HG03097 (cell line): ENCODE measurements at regions not wholly inside any gene's neighbourhood (a gene's known extent, or its start where the extent isn't known, plus 50 kb on each side); places are given as distances from the start of the nearest gene placed in this dataset.
"Not testable (repeated sequence)": the region's sequence is repeated elsewhere in the genome, so short reads cannot be mapped to it uniquely, and the experiment has no call there.

Source experiments
- ATAC-seq: cut with Tn5 transposase; IDR thresholded peaks from one replicate; pipeline ENCODE4 v1.9.1; 2021; ENCODE audit not compliant: unreplicated experiment, low FRiP score

DNA sequence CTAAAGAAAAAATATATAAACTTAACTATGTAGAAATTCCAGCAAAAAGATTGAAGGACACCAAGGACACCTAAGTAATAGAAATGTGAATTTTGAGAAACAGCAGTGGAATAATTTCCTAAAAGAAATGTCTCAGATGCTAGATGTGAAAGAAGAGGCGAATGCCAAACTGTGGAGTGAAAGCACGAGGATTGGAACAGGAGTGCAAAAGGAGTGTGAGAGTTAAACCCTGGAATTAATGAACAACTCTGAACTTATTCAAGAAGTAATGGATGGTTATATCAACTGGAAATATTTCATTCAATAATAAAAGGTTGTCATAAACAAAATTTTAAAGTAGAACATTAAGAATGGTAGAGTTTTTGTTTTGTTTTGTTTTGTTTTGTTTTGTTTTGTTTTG is 78.5 kb upstream of the SGIP1 start:
- ATAC-seq, result no peak

DNA sequence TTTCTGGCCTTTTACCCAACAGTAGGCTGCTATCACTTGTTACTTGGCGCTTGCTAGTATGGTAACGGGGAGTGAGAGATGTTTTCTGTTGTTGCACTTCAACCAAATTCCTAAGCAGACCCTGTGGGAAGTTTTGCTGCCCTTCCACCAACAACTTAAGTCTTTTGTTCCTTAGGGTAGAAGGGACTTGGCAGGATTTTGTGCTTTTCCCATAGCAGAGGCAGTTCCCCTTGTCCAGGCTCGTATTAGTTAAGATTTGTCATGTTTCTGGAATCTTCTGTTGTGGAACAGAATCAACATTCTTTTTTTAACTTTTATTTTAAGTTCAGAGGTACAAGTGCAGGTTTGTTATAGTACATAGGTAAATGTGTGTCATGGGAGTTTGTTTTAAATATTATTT is 73.2 kb upstream of the SGIP1 start:
- no peak for ATAC-seq

DNA sequence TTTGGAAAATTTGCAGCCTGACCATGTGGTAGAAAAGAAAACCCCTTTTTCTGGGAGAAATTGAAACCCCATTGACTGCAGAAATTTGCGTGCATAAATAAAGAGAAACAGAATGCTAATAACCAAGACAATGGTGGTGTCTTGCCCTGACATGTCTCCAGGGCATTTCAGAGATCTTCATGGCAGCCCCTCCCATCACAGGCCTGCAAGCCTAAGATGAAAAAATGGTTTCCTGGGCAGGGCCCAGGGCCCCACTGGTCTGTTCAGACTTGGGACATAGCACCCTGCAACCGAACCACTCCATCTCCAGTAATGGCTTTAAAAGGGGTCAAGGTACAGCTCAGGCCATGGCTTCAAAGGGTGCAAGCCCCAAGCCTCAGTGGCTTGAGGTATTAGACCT is 71.6 kb upstream of the SGIP1 start:
- no peak for ATAC-seq

DNA sequence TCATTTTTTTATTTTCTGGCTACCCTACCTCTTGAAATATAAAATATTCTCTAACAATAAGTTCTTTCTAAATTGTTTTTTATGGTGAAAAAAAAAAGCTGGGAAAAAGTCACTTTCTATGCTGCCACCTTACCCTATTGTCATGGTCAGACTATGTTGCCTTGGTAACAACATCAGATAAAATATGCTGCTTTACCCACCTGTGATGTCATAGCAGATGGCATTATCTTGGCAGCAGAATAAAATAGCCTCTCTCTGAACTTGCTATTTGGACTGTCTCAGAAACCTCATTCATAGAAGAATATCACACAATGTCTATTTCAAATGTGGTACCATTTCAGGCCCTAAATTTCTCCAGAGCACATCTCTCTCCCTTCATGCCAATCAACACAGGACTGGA is 69.6 kb upstream of the SGIP1 start:
- no peak for ATAC-seq

DNA sequence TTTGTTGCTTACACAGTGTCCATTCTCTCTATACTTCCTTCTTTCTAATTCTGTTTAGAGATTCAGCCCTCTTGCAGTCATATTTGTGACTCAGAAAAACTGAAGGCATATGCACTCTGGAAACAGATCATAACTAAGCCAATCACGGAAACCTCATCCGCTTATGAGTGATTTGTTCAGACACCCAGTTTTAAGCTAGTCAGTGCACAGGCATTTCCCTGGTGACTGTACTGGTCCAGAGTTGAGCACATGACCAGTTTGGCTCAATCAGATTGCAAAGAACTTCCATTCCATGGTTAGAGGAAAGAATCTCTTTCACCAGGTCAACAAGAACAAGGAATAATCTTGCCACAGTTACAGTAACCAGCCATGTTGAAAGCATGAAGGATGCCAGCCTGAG is 69.2 kb upstream of the SGIP1 start:
- ATAC-seq, result no peak

DNA sequence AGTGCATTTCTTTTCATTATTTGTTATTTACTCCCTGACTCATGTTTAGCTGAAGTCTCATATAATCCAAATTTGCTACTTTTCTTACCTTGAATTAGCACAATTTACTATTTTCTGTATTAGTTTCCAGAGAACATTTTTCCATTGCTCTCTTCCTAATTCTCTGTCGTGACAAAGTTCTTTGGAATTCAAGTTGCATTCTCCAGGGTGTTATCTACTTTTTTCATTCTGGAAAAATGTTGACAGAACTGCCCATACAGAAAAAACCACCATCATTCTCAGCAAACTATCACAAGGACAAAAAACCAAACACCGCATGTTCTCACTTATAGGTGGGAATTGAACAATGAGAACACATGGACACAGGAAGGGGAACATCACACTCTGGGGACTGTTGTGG is 67.3 kb upstream of the SGIP1 start:
- not testable (repeated sequence) for ATAC-seq

DNA sequence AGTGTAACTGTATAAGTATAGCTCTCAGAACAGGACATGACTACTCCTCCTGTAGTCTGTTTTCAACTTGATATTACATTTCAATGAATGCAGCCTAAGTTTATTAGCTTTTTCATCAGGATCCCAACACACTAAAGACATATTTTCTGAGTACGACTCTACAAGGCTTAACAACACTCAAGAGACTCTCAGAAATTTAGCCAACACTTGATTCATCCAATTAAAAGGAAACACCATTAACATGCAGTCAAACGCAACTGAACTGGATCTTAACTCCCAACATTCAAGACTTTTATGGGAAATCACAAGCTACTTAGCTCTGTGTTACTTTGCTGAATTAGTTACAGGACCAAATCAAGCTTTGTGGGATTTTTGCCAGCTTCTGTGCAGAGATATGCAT is 65.2 kb upstream of the SGIP1 start:
- no peak for ATAC-seq

DNA sequence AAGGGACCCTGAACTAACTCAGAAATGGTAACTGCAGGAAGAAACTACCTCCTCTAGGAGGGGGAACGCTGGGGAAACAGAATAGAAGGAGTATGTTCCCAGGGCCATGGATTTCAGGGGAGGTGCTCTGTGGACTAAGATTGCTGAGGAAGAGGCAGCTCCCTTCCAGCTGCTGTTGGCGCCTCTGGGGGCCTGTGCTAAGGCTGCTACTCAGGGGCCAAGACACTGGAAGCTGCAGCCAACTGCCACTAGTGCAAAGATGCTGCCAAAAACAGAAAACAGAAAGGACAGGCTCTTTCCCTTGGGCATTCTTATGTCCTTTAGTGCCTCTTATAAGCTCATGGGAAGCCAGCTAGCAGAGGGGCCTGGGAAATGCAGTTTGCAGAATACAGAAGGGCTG is 58.0 kb upstream of the SGIP1 start:
- no peak for ATAC-seq

DNA sequence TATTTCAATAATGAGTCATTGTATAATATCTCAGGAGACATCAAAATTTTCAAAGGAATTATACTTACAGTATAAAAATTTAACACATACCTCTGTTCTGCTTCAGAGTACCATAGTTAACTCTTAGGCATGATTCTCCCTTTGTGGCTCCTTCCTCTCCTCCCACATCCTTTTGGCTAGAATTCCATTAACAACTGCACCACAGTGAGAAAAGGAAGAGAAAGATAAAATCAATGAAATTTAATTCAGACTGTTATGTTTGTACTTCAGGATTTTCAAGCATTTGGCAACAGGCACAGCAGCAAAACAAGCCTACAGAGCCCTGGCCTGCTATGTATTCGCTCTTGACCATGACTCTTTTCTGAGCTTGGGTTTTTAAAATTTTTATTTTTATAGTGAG is 57.2 kb upstream of the SGIP1 start:
- no peak for ATAC-seq

DNA sequence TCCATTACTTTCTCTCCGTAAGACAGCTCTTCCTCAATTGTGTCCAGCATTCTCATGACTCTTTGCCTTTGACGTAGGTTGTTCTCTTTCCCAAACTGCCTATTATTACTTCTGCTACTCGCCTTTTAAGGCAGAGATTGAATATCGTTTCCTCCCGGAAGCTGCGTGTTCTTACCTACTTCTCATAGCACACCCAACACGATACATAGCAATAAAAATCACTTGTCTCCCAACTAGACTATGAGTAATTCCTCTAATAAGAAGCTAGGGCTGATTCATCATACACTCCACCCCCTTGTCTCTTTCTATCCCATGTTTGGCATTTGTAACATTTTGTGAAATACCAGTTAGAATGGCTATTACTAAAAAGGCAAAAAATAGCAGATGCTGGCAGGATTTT is 55.8 kb upstream of the SGIP1 start:
- no peak for ATAC-seq

DNA sequence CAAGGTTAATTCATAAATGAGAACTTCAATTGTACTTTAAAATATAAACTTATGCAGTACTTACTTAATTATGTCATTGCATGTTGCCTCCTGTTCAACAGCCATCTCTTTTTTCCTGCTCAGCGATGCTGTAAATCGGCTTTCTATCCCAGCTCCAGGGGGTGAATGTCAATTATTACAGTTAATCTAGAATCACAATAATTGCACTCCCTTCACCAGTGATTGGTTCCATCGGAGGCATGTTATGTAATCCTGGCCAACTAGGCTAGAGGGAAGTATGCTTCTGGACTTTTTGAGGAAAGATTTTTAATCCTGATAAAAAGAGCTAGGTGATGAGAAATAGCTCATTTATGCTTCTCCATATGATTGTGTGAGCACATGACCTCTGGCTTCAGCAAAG is 53.8 kb upstream of the SGIP1 start:
- ATAC-seq, result no peak

DNA sequence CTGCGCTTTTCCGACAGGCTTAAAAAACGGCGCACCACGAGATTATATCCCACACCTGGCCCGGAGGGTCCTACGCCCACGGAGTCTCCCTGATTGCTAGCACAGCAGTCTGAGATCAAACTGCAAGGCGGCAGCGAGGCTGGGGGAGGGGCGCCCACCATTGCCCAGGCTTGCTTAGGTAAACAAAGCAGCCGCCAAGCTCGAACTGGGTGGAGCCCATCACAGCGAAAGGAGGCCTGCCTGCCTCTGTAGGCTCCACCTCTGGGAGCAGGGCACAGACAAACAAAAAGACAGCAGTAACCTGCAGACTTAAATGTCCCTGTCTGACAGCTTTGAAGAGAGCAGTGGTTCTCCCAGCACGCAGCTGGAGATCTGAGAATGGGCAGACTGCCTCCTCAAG is 52.7 kb upstream of the SGIP1 start:
- not testable (repeated sequence) for ATAC-seq
